GM20000 (cell line): ENCODE measurements at regions not wholly inside any gene's neighbourhood (a gene's known extent, or its start where the extent isn't known, plus 50 kb on each side); places are given as distances from the start of the nearest gene placed in this dataset.

Experiments used
- DNase-seq: peaks from one replicate; pipeline ENCODE4 v3.0.0; 2012; ENCODE audit warnings: low spot score
- TF ChIP-seq, protein P1 (sequence below): IDR thresholded peaks from 2 replicates; pipeline ENCODE4 v1.5.1; 2012; ENCODE audit warnings: mild to moderate bottlenecking, control low read depth; ENCODE audit errors: extremely low read depth, missing control alignments

DNA sequence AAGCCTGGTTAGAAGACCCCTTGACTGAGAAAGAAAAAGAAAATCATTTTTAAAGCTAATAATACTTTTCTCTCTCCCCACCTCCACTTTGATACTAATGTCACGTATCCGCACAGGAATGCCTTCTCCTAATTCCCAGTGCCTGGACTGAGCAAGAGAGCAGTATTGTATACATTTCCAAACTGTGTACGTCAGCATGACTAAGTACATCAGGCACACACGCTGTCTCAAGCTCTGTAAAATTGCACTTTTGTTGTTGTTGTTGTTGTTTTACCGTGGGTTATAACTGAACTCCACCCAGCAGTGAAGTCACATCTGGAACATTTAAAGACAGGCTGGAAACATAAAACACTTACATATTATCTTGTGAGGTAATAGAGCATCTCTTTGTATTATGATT is 407.6 kb downstream of the DNAH5 start:
- TF ChIP-seq, protein P1, sequence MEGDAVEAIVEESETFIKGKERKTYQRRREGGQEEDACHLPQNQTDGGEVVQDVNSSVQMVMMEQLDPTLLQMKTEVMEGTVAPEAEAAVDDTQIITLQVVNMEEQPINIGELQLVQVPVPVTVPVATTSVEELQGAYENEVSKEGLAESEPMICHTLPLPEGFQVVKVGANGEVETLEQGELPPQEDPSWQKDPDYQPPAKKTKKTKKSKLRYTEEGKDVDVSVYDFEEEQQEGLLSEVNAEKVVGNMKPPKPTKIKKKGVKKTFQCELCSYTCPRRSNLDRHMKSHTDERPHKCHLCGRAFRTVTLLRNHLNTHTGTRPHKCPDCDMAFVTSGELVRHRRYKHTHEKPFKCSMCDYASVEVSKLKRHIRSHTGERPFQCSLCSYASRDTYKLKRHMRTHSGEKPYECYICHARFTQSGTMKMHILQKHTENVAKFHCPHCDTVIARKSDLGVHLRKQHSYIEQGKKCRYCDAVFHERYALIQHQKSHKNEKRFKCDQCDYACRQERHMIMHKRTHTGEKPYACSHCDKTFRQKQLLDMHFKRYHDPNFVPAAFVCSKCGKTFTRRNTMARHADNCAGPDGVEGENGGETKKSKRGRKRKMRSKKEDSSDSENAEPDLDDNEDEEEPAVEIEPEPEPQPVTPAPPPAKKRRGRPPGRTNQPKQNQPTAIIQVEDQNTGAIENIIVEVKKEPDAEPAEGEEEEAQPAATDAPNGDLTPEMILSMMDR = no peak
- DNase-seq = no peak

DNA sequence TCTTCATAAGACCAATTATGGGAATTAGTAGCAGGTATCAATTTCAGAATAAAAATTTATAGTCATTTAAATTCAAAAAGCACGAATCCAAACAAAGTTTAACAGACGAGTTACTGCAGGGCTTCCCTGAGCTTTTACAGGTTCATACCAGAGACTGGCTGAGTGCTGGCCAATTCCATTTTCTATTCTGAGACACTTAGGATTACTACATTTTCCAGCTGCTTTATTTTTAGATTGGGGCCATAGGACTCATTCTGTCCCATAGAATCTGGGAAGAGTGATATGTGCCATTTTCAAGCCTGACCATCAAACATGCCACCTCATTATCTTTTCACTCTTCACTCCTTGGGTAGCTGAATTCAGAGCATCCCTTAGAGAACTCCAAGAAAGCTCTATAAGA is 410.7 kb downstream of the DNAH5 start:
- no peak for DNase-seq
- TF ChIP-seq, protein P1 = no peak

DNA sequence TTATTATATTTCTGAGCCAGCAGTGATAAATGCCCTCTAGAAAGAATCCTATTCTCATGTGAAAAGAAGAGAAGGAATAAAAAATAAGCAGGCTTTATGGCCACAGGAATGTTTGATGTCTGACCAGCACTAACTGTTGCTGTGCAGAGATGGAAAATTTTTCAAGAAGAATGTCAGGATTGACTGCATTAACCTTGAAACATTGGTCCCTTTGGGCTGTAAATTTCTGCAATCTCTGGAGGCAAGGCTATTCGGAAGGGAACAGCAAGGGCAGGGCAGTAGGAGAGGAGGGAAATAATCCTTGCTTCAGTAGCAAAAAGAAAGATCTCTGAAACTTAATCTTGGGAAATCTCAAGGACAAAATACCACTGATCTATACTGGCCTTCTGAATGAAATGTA is 415.2 kb downstream of the DNAH5 start:
- TF ChIP-seq, protein P1 = no peak
- DNase-seq = no peak

DNA sequence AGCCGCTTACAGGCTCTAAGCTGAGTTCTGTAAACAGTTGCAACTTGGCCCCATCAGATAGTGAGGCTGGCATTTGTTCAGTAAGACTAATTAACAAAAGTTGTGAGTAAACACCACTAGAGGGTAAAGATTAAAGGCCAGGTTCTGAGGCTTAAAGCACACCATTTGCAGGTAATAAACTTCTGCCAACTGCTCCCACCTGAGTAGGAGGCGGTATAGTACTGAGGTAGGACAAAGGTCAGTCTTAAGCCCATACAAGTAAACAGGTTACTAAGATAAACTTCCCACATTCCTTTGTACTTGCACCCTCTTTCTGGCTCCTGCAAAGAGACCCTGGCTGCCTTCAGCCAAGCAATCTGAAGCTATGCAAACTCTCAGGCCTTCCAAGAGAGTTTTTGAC is 419.6 kb downstream of the DNAH5 start:
- TF ChIP-seq, protein P1 = no peak
- no peak for DNase-seq

DNA sequence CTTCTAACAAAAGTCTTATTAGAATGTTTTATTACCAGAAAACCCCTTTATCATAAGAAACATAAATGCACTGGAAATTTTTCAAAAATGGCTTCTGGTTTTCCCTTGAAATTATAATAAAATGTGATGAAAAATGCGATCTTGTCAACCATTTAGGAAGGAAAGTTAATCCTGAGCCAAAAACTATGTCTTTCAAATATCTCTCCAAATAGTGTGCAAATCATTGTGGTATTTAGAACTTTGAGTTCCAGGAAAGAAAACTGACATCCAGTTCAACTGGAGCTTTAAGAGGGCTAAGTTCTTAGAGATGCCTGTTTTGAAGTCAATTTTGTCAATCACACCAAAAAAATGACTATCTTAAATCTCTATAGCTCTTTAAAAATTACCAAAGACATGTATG is 425.4 kb downstream of the DNAH5 start:
- DNase-seq = no peak
- TF ChIP-seq, protein P1 = no peak

DNA sequence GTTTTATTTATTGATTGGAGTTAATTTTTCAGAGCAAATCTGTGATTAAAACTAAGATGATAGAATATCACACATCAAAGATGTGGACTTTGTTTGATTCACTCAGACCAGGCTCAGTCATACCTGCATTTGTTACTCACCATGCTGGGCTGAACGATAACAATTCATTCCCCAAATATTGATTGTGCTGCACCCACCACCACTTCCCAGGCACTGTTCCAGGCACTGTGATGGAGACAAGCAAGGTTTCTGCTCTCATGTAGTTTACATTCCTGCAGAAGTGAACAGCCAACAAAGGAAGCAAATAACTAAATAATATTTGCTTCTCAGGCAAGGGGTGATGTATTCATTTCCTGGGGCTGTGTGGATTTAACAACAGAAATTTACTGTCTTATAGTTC is 428.3 kb downstream of the DNAH5 start:
- DNase-seq = no peak
- TF ChIP-seq, protein P1 = no peak

DNA sequence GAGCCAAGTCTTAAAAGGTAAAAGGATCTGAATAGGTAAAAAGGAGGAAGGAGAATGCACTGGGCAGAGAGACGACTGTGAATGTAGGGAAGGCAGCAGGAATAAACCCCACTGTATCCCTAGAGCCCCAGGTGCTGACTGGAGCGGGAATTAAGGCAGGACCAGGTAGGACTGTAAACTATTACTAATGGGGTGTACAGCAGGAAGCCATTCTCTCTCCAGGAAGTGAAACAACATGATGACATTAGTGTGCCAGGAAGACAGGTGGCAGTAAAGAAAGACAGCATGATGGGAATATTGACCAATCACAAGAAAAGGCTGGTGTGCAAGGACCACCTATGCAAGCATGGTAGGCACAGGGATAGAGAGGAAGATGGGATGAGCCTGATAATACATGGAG is 433.0 kb downstream of the DNAH5 start:
- TF ChIP-seq, protein P1 = no peak
- DNase-seq = no peak
